Vagina (tissue), 2 donors: ENCODE measurements at regions not wholly inside any gene's neighbourhood (a gene's known extent, or its start where the extent isn't known, plus 50 kb on each side); places are given as distances from the start of the nearest gene placed in this dataset.
"Not testable (repeated sequence)": the region's sequence is repeated elsewhere in the genome, so short reads cannot be mapped to it uniquely, and the experiment has no call there.

Experiments
- CTCF ChIP-seq, 3 experiments: fragments of 450-650 bp in 2 of 3; fragments of 200-600 bp in 1 of 3; sonication (generic) in 1 of 3; IDR thresholded peaks; one replicate each; pipeline ENCODE4 v1.5.1; 2017 to 2019; ENCODE audit warnings: antibody characterized with exemption in 3 of 3, mild to moderate bottlenecking in 2 of 3, moderate library complexity in 2 of 3
- POLR2A ChIP-seq, 2 donors: fragments of 450-650 bp; IDR thresholded peaks; one replicate each; pipeline ENCODE4 v1.6.1; 2017; ENCODE audit warnings: antibody characterized with exemption in 2 of 2, mild to moderate bottlenecking in 2 of 2, moderate library complexity in 2 of 2
- POLR2AphosphoS5 ChIP-seq, 2 donors: sonication (generic); formaldehyde crosslinking; IDR thresholded peaks; one replicate each; pipeline ENCODE4 v1.9.0; 2017; ENCODE audit warnings: antibody characterized with exemption in 2 of 2, mild to moderate bottlenecking in 2 of 2, low read depth in 1 of 2; ENCODE audit not compliant: insufficient read depth in 1 of 2

- TF ChIP-seq CTCF (IDR thresholded peaks at IDR 0.05); POLR2A (IDR thresholded peaks at IDR 0.05); POLR2AphosphoS5 (IDR thresholded peaks at IDR 0.05; ENCODE audit: insufficient read depth in 1 of 2, low read depth in 1 of 2): not testable (repeated sequence)
These were observed 261.8 kb downstream of the BCL2L11 start for GRCh38 chr2:111382507-111382906.
